Stimulated activated memory B cell treated with anti-CD40 and anti-IgM and Interleukin-4, amounts not matched to agents 10 μg/mL and 1 μg/mL and 100 μg/mL, for 72 hours (primary cell): ENCODE measurements at regions not wholly inside any gene's neighbourhood (a gene's known extent, or its start where the extent isn't known, plus 50 kb on each side); places are given as distances from the start of the nearest gene placed in this dataset.

ENCODE experiments used
- ATAC-seq: fragments of 150-1000 bp; cut with Tn5 transposase; 2 replicates; pipeline ENCODE4 v1.10.0; 2021
- H3K27ac Mint-ChIP-seq: one replicate; pipeline ENCODE4 v1.8.0; 2022; ENCODE audit warnings: mild to moderate bottlenecking, mixed read lengths
- H3K27me3 Mint-ChIP-seq: one replicate; pipeline ENCODE4 v1.8.0; 2022; ENCODE audit warnings: mixed read lengths
- H3K36me3 Mint-ChIP-seq: one replicate; pipeline ENCODE4 v1.8.0; 2022; ENCODE audit warnings: mixed read lengths
- H3K4me1 Mint-ChIP-seq: one replicate; pipeline ENCODE4 v1.8.0; 2022; ENCODE audit warnings: mixed read lengths
- H3K4me3 Mint-ChIP-seq: one replicate; pipeline ENCODE4 v1.8.0; 2022; ENCODE audit warnings: mild to moderate bottlenecking, moderate library complexity, mixed read lengths
- H3K9me3 Mint-ChIP-seq: one replicate; pipeline ENCODE4 v1.8.0; 2022; ENCODE audit warnings: mixed read lengths

- Mint-ChIP-seq H3K27me3 (no peaks in the 10 kb centered on the region), H3K9me3 (peaks cover 7% of the 10 kb centered on the region), H3K36me3 (no peaks in the 10 kb centered on the region), H3K27ac (no peak overlapping the region), H3K4me1 (peaks cover 7% of the 10 kb centered on the region), H3K4me3 (no peak overlapping the region)
- ATAC-seq, result no peak
Observed at GRCh38 chr3:19093084-19093483, 55.2 kb upstream of the KCNH8 start.

DNA sequence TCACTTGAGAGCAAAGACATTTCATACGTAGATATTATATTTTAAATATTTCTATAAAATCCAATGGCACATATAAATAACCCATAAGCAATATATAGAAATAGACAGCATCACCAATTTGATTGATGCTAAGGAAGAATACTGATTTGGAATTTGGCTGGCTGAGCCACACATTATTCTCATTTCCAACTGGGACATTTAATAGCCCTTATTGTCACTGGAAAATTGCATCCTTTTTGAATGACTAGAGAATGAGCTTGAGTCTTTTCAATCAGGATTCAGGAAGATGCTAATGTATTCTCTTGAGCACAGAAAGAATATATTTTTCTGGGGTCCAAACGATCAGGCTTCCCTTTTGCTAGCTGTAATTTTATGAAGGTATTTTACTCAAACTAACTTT, 70.9 kb upstream of the KCNH8 start:
- no peaks in the 10 kb centered on the region for H3K4me1 Mint-ChIP-seq
- no peaks in the 10 kb centered on the region for H3K9me3 Mint-ChIP-seq
- H3K36me3 Mint-ChIP-seq, result no peaks in the 10 kb centered on the region
- no peak overlapping the region for H3K27ac Mint-ChIP-seq
- H3K27me3 Mint-ChIP-seq, result peaks cover 13% of the 10 kb centered on the region
- H3K4me3 Mint-ChIP-seq, result no peak overlapping the region
- ATAC-seq, result no peak

GRCh38 chr3:19075037-19075436, 73.3 kb upstream of the KCNH8 start:
- H3K4me1 Mint-ChIP-seq, result no peaks in the 10 kb centered on the region
- H3K27ac Mint-ChIP-seq, result no peak overlapping the region
- no peaks in the 10 kb centered on the region for H3K27me3 Mint-ChIP-seq
- no peak for ATAC-seq
- no peaks in the 10 kb centered on the region for H3K36me3 Mint-ChIP-seq
- H3K4me3 Mint-ChIP-seq, result no peak overlapping the region
- H3K9me3 Mint-ChIP-seq, result no peaks in the 10 kb centered on the region

DNA sequence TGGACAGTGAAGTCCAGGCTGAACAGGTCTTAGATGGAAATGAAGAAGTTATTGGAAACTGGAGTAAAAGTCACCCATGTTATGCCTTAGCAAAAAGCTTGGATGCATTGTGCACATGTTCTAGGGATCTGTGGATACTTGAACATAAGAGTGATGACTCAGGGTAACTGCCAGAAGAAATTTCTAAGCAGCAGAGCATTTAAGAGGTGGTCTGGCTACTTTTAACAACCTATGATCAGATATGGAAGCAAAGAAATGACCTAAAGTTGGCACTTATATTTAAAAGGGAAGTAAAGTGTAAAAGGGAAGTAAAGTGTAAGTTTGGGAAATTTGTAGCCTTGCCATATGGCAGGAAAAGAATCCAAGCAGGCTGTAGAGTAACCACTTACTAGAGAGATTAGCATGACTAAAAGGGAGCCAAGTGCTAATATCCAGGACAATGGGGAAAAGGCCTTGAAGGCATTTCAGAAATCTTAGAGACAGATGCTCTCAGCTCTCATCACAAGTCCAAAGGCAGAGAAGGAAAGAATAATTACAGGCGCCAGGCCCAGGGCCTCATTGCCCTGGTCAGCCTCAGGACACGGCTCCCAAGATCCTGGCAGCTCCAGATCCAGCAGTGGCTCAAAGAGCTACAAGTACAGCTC, 73.9 kb upstream of the KCNH8 start:
- Mint-ChIP-seq H3K4me1 (no peaks in the 10 kb centered on the region), H3K36me3 (no peaks in the 10 kb centered on the region), H3K4me3 (no peak overlapping the region), H3K9me3 (no peaks in the 10 kb centered on the region), H3K27me3 (no peaks in the 10 kb centered on the region), H3K27ac (no peak overlapping the region)
- no peak for ATAC-seq

DNA sequence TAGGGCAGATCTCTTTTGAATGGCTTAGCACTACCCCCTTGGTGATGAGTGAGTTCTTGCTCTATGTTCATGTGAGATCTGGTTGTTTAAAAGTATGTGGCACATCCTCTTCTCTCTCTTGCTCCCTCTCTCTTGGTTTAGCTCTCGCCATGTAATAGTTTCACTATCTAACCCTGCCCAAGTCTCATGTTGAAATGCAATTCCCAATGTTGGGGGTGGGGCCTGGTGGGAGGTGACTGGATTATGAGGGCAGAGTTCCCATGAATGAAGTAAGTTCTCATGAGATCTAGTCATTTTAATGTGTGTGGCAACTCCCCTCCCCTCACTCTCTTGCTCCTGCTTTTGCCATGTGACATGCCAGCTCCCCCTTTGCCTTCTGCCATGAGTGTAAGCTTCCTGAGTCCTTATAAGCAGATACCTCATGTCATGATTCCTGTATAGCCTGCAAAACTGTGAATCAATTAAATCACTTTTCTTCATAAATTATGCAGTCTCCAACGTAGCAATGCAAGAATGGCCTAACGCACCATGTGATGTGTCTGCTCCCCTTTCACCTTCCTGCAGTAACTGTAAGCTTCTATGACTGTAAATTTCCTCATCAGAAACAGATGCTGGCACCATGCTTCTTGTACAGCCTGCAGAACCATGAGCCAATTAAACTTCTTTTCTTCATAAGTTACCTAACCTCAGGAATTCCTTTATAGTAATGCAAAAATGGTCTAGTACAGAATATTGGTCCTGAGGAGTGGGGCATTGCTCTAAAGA, 74.8 kb upstream of the KCNH8 start:
- Mint-ChIP-seq H3K4me1 (no peaks in the 10 kb centered on the region), H3K27ac (no peak overlapping the region), H3K9me3 (no peaks in the 10 kb centered on the region), H3K4me3 (no peak overlapping the region), H3K36me3 (no peaks in the 10 kb centered on the region), H3K27me3 (peaks cover 5% of the 10 kb centered on the region)
- no peak for ATAC-seq

GRCh38 chr3:19070325-19070724, 78.0 kb upstream of the KCNH8 start:
- Mint-ChIP-seq H3K27ac (no peak overlapping the region), H3K9me3 (no peaks in the 10 kb centered on the region), H3K4me3 (no peak overlapping the region), H3K27me3 (peaks cover 13% of the 10 kb centered on the region), H3K36me3 (no peaks in the 10 kb centered on the region), H3K4me1 (no peaks in the 10 kb centered on the region)
- ATAC-seq, result no peak

GRCh38 chr3:19065027-19065426, 83.3 kb upstream of the KCNH8 start:
- Mint-ChIP-seq H3K27ac (no peak overlapping the region), H3K36me3 (no peaks in the 10 kb centered on the region), H3K27me3 (peaks cover 13% of the 10 kb centered on the region), H3K4me3 (no peak overlapping the region), H3K9me3 (no peaks in the 10 kb centered on the region), H3K4me1 (no peaks in the 10 kb centered on the region)
- no peak for ATAC-seq

DNA sequence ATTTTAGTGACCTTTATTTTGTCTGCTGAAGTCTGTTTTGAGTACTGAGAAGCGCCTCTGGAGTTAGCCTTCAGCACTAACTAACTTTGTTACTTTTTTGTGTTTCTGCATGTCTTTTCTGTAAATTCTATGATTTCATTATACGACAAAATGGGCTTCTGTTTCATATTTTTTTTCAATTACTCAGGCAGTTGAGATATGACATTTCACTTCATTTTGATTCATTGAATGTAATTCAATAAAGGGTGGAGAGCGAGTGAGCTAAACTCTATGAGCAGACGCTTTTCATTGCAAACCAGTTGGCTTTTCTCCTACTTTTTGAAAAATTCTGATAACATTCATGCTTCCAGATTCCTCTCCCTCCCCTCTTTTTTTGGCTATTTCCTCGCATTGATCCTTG, 84.4 kb upstream of the KCNH8 start:
- Mint-ChIP-seq H3K9me3 (no peaks in the 10 kb centered on the region), H3K27ac (no peak overlapping the region), H3K27me3 (peaks cover 12% of the 10 kb centered on the region), H3K36me3 (no peaks in the 10 kb centered on the region), H3K4me3 (no peak overlapping the region), H3K4me1 (no peaks in the 10 kb centered on the region)
- no peak for ATAC-seq

DNA sequence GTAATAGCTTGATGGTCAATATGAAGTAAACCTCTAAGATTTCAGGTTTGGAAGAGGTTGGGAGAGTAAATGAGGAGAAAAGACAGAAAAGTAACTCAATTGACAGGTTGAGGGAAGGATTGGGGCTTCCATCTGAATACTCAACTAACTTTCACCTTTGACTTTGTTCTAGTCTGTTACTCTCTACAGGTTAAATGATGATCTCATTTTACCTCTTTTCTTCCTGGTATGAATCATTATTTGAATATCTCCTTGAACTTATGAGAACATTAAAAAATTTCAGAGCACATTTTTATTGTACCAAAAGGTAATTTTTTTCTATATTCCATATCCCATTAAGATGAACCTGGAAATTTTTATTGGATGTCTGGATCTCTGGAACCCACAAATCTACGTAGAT, 87.9 kb upstream of the KCNH8 start:
- H3K9me3 Mint-ChIP-seq, result no peaks in the 10 kb centered on the region
- no peaks in the 10 kb centered on the region for H3K36me3 Mint-ChIP-seq
- no peak overlapping the region for H3K4me3 Mint-ChIP-seq
- H3K4me1 Mint-ChIP-seq, result no peaks in the 10 kb centered on the region
- H3K27me3 Mint-ChIP-seq, result no peaks in the 10 kb centered on the region
- no peak for ATAC-seq
- H3K27ac Mint-ChIP-seq, result no peak overlapping the region

DNA sequence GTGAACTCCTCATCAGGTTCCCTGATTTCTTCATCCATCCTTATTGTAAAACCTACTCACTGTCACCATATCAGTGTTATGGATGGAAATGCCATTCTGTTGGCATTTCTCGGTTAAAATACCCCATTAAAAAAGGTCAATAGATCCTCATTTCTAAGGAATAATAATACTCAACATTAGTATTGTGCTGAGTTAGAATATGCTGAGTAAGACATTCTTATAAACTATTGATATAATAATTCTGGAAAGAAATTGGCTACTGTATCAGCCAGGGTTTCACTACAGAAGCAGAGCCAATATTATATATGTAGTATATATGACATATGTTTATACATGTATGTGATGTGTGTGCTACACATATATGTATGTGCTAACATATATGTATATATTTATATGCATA, 95.4 kb upstream of the KCNH8 start:
- no peaks in the 10 kb centered on the region for H3K36me3 Mint-ChIP-seq
- H3K4me3 Mint-ChIP-seq, result no peak overlapping the region
- H3K27me3 Mint-ChIP-seq, result no peaks in the 10 kb centered on the region
- H3K9me3 Mint-ChIP-seq, result no peaks in the 10 kb centered on the region
- H3K27ac Mint-ChIP-seq, result no peak overlapping the region
- no peak for ATAC-seq
- no peaks in the 10 kb centered on the region for H3K4me1 Mint-ChIP-seq

GRCh38 chr3:19046440-19046839, 101.9 kb upstream of the KCNH8 start:
- H3K27ac Mint-ChIP-seq, result no peak overlapping the region
- no peaks in the 10 kb centered on the region for H3K36me3 Mint-ChIP-seq
- H3K4me3 Mint-ChIP-seq, result no peak overlapping the region
- no peaks in the 10 kb centered on the region for H3K4me1 Mint-ChIP-seq
- H3K9me3 Mint-ChIP-seq, result no peaks in the 10 kb centered on the region
- no peak for ATAC-seq
- no peaks in the 10 kb centered on the region for H3K27me3 Mint-ChIP-seq

DNA sequence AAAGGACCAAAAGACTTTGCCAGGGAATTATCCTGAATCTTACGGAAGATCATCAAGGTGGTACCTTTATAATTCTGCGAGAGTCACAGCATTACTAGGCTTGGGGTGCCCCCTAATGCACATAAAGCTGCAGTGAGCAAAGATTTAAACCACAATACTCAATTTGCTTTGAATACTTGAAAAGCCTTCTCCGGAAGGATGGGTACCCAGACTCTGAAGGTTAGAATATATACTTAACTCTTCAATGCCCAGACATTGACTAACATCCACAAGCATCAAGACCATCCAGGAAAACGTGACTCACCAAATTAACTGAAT, 117.8 kb upstream of the KCNH8 start:
- Mint-ChIP-seq H3K9me3 (peaks cover 3% of the 10 kb centered on the region), H3K4me3 (no peak overlapping the region), H3K4me1 (no peaks in the 10 kb centered on the region), H3K27me3 (peaks cover 19% of the 10 kb centered on the region), H3K36me3 (no peaks in the 10 kb centered on the region), H3K27ac (no peak overlapping the region)
- no peak for ATAC-seq

DNA sequence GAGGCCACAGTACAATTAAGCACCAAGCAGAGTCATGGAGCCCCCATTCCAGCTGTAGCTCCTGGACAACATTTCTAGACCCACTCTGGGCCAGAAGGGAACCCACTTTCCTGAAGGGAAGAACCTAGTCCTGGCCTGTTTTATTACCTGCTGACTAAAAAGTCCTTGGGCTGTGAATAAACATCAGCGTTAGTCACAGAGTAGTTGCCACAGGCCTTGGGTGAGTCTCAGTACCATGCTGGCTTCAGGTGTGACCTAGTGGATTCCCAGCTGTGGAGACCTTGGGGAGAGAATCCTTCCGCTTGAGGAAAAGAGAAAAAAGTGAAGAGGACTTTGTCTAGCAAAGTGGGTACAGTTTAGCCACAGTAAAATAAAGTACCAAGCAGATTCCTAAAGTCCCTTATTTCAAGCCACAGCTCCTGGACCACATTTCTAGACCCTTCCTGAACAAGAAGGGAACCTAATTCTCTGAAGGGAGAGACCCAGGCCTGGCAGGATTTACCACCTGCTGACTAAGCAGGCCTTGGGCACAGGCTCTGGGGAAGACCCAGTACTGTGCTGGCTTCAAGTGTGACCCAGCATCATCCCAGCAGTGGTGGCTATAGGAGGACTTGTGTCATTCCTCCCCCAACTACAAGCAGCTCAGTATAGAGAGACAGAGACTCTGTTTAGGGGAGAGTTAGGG, 118.3 kb upstream of the KCNH8 start:
- no peak overlapping the region for H3K27ac Mint-ChIP-seq
- H3K4me1 Mint-ChIP-seq, result no peaks in the 10 kb centered on the region
- no peak overlapping the region for H3K4me3 Mint-ChIP-seq
- H3K9me3 Mint-ChIP-seq, result peaks cover 3% of the 10 kb centered on the region
- H3K27me3 Mint-ChIP-seq, result peaks cover 19% of the 10 kb centered on the region
- H3K36me3 Mint-ChIP-seq, result no peaks in the 10 kb centered on the region
- peak; percentile 47 for ATAC-seq

- no peak overlapping the region for H3K27ac Mint-ChIP-seq
- no peak overlapping the region for H3K4me3 Mint-ChIP-seq
Observed at GRCh38 chr3:19025441-19025840, 122.9 kb upstream of the KCNH8 start.

GRCh38 chr3:19022546-19022945, 125.8 kb upstream of the KCNH8 start:
- H3K9me3 Mint-ChIP-seq, result no peaks in the 10 kb centered on the region
- H3K27me3 Mint-ChIP-seq, result peaks cover 7% of the 10 kb centered on the region
- no peak overlapping the region for H3K27ac Mint-ChIP-seq
- no peak for ATAC-seq
- H3K4me1 Mint-ChIP-seq, result no peaks in the 10 kb centered on the region
- no peak overlapping the region for H3K4me3 Mint-ChIP-seq
- H3K36me3 Mint-ChIP-seq, result no peaks in the 10 kb centered on the region

More at GRCh38 chr3:19025441-19025840, 122.9 kb upstream of the KCNH8 start:
- Mint-ChIP-seq H3K9me3 (no peaks in the 10 kb centered on the region), H3K36me3 (no peaks in the 10 kb centered on the region), H3K27me3 (peaks cover 10% of the 10 kb centered on the region), H3K4me1 (no peaks in the 10 kb centered on the region)
- no peak for ATAC-seq

GRCh38 chr3:19016851-19017250, 131.5 kb upstream of the KCNH8 start:
- H3K4me3 Mint-ChIP-seq, result no peak overlapping the region
- H3K27ac Mint-ChIP-seq, result no peak overlapping the region
- H3K27me3 Mint-ChIP-seq, result no peaks in the 10 kb centered on the region
- H3K9me3 Mint-ChIP-seq, result no peaks in the 10 kb centered on the region
- no peaks in the 10 kb centered on the region for H3K4me1 Mint-ChIP-seq
- ATAC-seq, result no peak
- H3K36me3 Mint-ChIP-seq, result no peaks in the 10 kb centered on the region
